WTC11 (cell line): ENCODE measurements at regions not wholly inside any gene's neighbourhood (a gene's known extent, or its start where the extent isn't known, plus 50 kb on each side); places are given as distances from the start of the nearest gene placed in this dataset.

Experiments
- ATAC-seq: fragments of 200-7000 bp; cut with Tn5 transposase; 2 replicates; pipeline ENCODE4 v1.10.0; 2021; ENCODE audit warnings: mild to moderate bottlenecking, moderate library complexity
- CTCF ChIA-PET: fragments of 300-600 bp; sonication (Branson Sonifier 250); formaldehyde crosslinking; loops from one replicate; lab custom pipeline; 2021; ENCODE audit warnings: antibody characterized with exemption; lab: Charles Lee
- POLR2A ChIA-PET: fragments of 350-600 bp; sonication (Branson Sonifier 250); formaldehyde crosslinking; loops from one replicate; lab custom pipeline; 2021; ENCODE audit warnings: antibody characterized with exemption; lab: Charles Lee
- DNase-seq: peaks from one replicate; pipeline ENCODE4 v3.0.0; 2021; ENCODE audit warnings: low spot score
- H3K27ac Mint-ChIP-seq: 2 replicates; pipeline ENCODE4 v1.8.0; 2021; ENCODE audit warnings: mixed read lengths
- H3K27me3 Mint-ChIP-seq: 2 replicates; pipeline ENCODE4 v1.8.0; 2021; ENCODE audit warnings: low read depth, mild to moderate bottlenecking, moderate library complexity, mixed read lengths
- H3K36me3 Mint-ChIP-seq: 2 replicates; pipeline ENCODE4 v1.8.0; 2021; ENCODE audit warnings: mixed read lengths
- H3K4me1 Mint-ChIP-seq: 2 replicates; pipeline ENCODE4 v1.8.0; 2022; ENCODE audit warnings: mixed read lengths
- H3K4me3 Mint-ChIP-seq: 2 replicates; pipeline ENCODE4 v1.8.0; 2021; ENCODE audit warnings: mild to moderate bottlenecking, moderate library complexity, mixed read lengths
- H3K9me3 Mint-ChIP-seq: 2 replicates; pipeline ENCODE4 v1.8.0; 2021; ENCODE audit warnings: mixed read lengths
- ARID4B ChIP-seq: sonication (generic); formaldehyde crosslinking; IDR thresholded peaks from 2 replicates; pipeline ENCODE4 v1.8.0; 2023; ENCODE audit warnings: missing genetic modification reagents, mild to moderate bottlenecking, borderline replicate concordance
- ESRRA ChIP-seq: sonication (generic); formaldehyde crosslinking; IDR thresholded peaks from 2 replicates; pipeline ENCODE4 v1.8.1; 2022; ENCODE audit warnings: mild to moderate bottlenecking, missing genetic modification reagents, borderline replicate concordance
- ETV6 ChIP-seq: sonication (generic); formaldehyde crosslinking; IDR thresholded peaks from 2 replicates; pipeline ENCODE4 v1.8.1; 2022; ENCODE audit warnings: mild to moderate bottlenecking, missing genetic modification reagents
- GABPB1 ChIP-seq: sonication (generic); formaldehyde crosslinking; IDR thresholded peaks from 2 replicates; pipeline ENCODE4 v1.8.1; 2023; ENCODE audit warnings: mild to moderate bottlenecking, missing genetic modification reagents
- GRHL2 ChIP-seq: fragments of 250-450 bp; sonication (Bioruptor Pico); IDR thresholded peaks from 2 replicates; pipeline ENCODE4 v1.8.0; 2022; ENCODE audit warnings: mild to moderate bottlenecking, moderate library complexity; ENCODE audit not compliant: insufficient replicate concordance, severe bottlenecking
- HMGA2 ChIP-seq: fragments of 250-450 bp; sonication (Bioruptor Pico); IDR thresholded peaks from 2 replicates; pipeline ENCODE4 v1.4.0; 2021; ENCODE audit warnings: mild to moderate bottlenecking, moderate library complexity
- IRF1 ChIP-seq: sonication (generic); formaldehyde crosslinking; IDR thresholded peaks from 2 replicates; pipeline ENCODE4 v1.8.0; 2023; ENCODE audit warnings: missing genetic modification reagents
- IRF2 ChIP-seq: sonication (generic); formaldehyde crosslinking; IDR thresholded peaks from 2 replicates; pipeline ENCODE4 v1.8.0; 2022; ENCODE audit warnings: low read depth, missing genetic modification reagents, borderline replicate concordance
- JUN ChIP-seq: sonication (generic); formaldehyde crosslinking; IDR thresholded peaks from 2 replicates; pipeline ENCODE4 v1.8.0; 2023; ENCODE audit warnings: mild to moderate bottlenecking, missing genetic modification reagents
- KAT7 ChIP-seq: sonication (generic); formaldehyde crosslinking; IDR thresholded peaks from 2 replicates; pipeline ENCODE4 v1.8.1; 2023; ENCODE audit warnings: missing genetic modification reagents, mild to moderate bottlenecking, borderline replicate concordance
- MLX ChIP-seq: sonication (generic); formaldehyde crosslinking; IDR thresholded peaks from 2 replicates; pipeline ENCODE4 v1.8.1; 2023; ENCODE audit warnings: mild to moderate bottlenecking, missing genetic modification reagents, moderate library complexity
- OVOL2 ChIP-seq: fragments of 250-450 bp; sonication (Bioruptor Pico); IDR thresholded peaks from 2 replicates; pipeline ENCODE4 v1.9.0; 2021; ENCODE audit warnings: mild to moderate bottlenecking, borderline replicate concordance
- SP1 ChIP-seq: sonication (generic); formaldehyde crosslinking; conservative IDR thresholded peaks from 2 replicates; pipeline ENCODE4 v1.8.1; 2022; ENCODE audit warnings: missing genetic modification reagents
- TCF7 ChIP-seq: sonication (generic); formaldehyde crosslinking; IDR thresholded peaks from 2 replicates; pipeline ENCODE4 v1.8.0; 2022; ENCODE audit warnings: mild to moderate bottlenecking, low read depth, missing genetic modification reagents, moderate library complexity
- ZBTB43 ChIP-seq: sonication (generic); formaldehyde crosslinking; IDR thresholded peaks from 2 replicates; pipeline ENCODE4 v1.8.1; 2023; ENCODE audit warnings: mild to moderate bottlenecking, missing genetic modification reagents
- ZNF138 ChIP-seq: sonication (generic); formaldehyde crosslinking; conservative IDR thresholded peaks from 2 replicates; pipeline ENCODE4 v1.8.1; 2022; ENCODE audit warnings: mild to moderate bottlenecking, moderate library complexity, missing genetic modification reagents
- ZNF512 ChIP-seq: sonication (generic); formaldehyde crosslinking; IDR thresholded peaks from 2 replicates; pipeline ENCODE4 v1.8.1; 2022; ENCODE audit warnings: missing genetic modification reagents, borderline replicate concordance
- ZNF532 ChIP-seq: fragments of 250-450 bp; sonication (Bioruptor Pico); IDR thresholded peaks from 2 replicates; pipeline ENCODE4 v1.9.0; 2021; ENCODE audit warnings: mild to moderate bottlenecking, borderline replicate concordance

GRCh38 chr13:81058916-81059290, 718.0 kb upstream of the SPRY2 start (continued):
- no peak for TF ChIP-seq JUN (CRISPR knock-in tag)
- no peak for TF ChIP-seq ZNF532 (CRISPR knock-in tag)
- TF ChIP-seq ARID4B: no peak
- no peak for TF ChIP-seq GRHL2
- no peak for TF ChIP-seq ZNF512
- TF ChIP-seq IRF1: no peak

- ChIA-PET POLR2A (no interaction called here), CTCF (no interaction called here)
- no peak for ATAC-seq
- DNase-seq: no peak
- no peak overlapping the region for H3K4me3 Mint-ChIP-seq
- H3K27ac Mint-ChIP-seq: no peak overlapping the region
- H3K36me3 Mint-ChIP-seq: peaks cover 5% of the 10 kb centered on the region; the same call in 1 of the 2 replicates
- H3K27me3 Mint-ChIP-seq: no peaks in the 10 kb centered on the region
- H3K9me3 Mint-ChIP-seq: peaks cover 6% of the 10 kb centered on the region
- peaks cover 6% of the 10 kb centered on the region for H3K4me1 Mint-ChIP-seq
- TF ChIP-seq IRF2: no peak
- no peak for TF ChIP-seq GABPB1 (CRISPR knock-in tag)
- no peak for TF ChIP-seq TCF7
- TF ChIP-seq KAT7: no peak
- no peak for TF ChIP-seq ZBTB43 (CRISPR knock-in tag)
- TF ChIP-seq ETV6 (CRISPR knock-in tag): no peak
- TF ChIP-seq MLX (CRISPR knock-in tag): no peak
- no peak for TF ChIP-seq ZNF532 (CRISPR knock-in tag)
- TF ChIP-seq HMGA2: no peak
- no peak for TF ChIP-seq ESRRA (CRISPR knock-in tag)
- TF ChIP-seq SP1 (CRISPR knock-in tag): no peak
- TF ChIP-seq OVOL2 (CRISPR knock-in tag): no peak
- TF ChIP-seq ZNF138 (CRISPR knock-in tag): no peak
Measured at GRCh38 chr13:81058211-81058915, 717.4 kb upstream of the SPRY2 start.
